HEK293 (cell line): ENCODE measurements at regions not wholly inside any gene's neighbourhood (a gene's known extent, or its start where the extent isn't known, plus 50 kb on each side); places are given as distances from the start of the nearest gene placed in this dataset.

Experiments
- CTCF ChIA-PET: fragments of 350-600 bp; formaldehyde crosslinking; extraction: SDS; loops from one replicate; lab custom pipeline; 2021; ENCODE audit warnings: antibody characterized with exemption; lab: Yijun Ruan, JAX
- POLR2A ChIA-PET: fragments of 300-600 bp; formaldehyde crosslinking; extraction: SDS; loops from one replicate; lab custom pipeline; 2020; ENCODE audit warnings: antibody characterized with exemption, inconsistent platforms; lab: Yijun Ruan, JAX
- H3K27ac ChIP-seq: fragments of 200-500 bp; sonication (Bioruptor generic); 2 replicates; pipeline ENCODE4 v1.5.1; 2014; ENCODE audit warnings: low read depth, low read length, control low read depth, inconsistent platforms; ENCODE audit errors: extremely low read depth
- H3K36me3 ChIP-seq, 2 experiments: fragments of 200-500 bp in 1 of 2; sonication (Bioruptor generic) in 1 of 2; 1 replicate in 1 of 2; 2 replicates in 1 of 2; pipeline ENCODE4 v1.5.1; 2014 to 2017; ENCODE audit warnings: inconsistent platforms in 2 of 2, low read length in 2 of 2; ENCODE audit not compliant: control insufficient read depth in 2 of 2, insufficient read depth in 1 of 2
- H3K4me1 ChIP-seq: fragments of 200-500 bp; sonication (Bioruptor generic); 2 replicates; pipeline ENCODE4 v1.5.1; 2014; ENCODE audit warnings: mild to moderate bottlenecking, low read length, inconsistent platforms; ENCODE audit not compliant: control insufficient read depth, insufficient read depth
- H3K4me3 ChIP-seq: 2 replicates; pipeline ENCODE4 v1.5.1; 2011; ENCODE audit warnings: low read depth, mild to moderate bottlenecking, control low read depth, low read length, moderate library complexity
- H3K9me3 ChIP-seq: fragments of 200-500 bp; sonication (Bioruptor generic); 2 replicates; pipeline ENCODE4 v1.5.1; 2014; ENCODE audit warnings: low read depth, low read length, inconsistent platforms; ENCODE audit not compliant: control insufficient read depth, insufficient read depth
- GFI1B ChIP-seq: fragments of 450-650 bp; formaldehyde crosslinking; IDR thresholded peaks from 2 replicates; pipeline ENCODE4 v1.5.1; 2016; ENCODE audit warnings: missing biosample characterization, missing genetic modification characterization
- SCRT1 ChIP-seq: fragments of 450-650 bp; formaldehyde crosslinking; IDR thresholded peaks from 2 replicates; pipeline ENCODE4 v1.5.1; 2016; ENCODE audit warnings: missing biosample characterization, missing genetic modification characterization, borderline replicate concordance
- SP7 ChIP-seq: fragments of 450-650 bp; formaldehyde crosslinking; IDR thresholded peaks from 2 replicates; pipeline ENCODE4 v1.5.1; 2016; ENCODE audit warnings: missing biosample characterization, missing genetic modification characterization
- ZBTB21 ChIP-seq: fragments of 450-650 bp; formaldehyde crosslinking; IDR thresholded peaks from 2 replicates; pipeline ENCODE4 v1.5.1; 2017; ENCODE audit warnings: missing biosample characterization, missing genetic modification characterization
- ZNF138 ChIP-seq: fragments of 450-650 bp; formaldehyde crosslinking; IDR thresholded peaks from 2 replicates; pipeline ENCODE4 v1.5.1; 2016; ENCODE audit warnings: missing biosample characterization, missing genetic modification characterization, borderline replicate concordance
- ZNF266 ChIP-seq: fragments of 450-650 bp; formaldehyde crosslinking; IDR thresholded peaks from 2 replicates; pipeline ENCODE4 v1.5.1; 2016; ENCODE audit warnings: missing biosample characterization, missing genetic modification characterization, low read depth
- ZNF423 ChIP-seq: fragments of 450-650 bp; formaldehyde crosslinking; IDR thresholded peaks from 2 replicates; pipeline ENCODE4 v1.5.1; 2016; ENCODE audit warnings: missing biosample characterization, missing genetic modification characterization
- ZNF596 ChIP-seq: fragments of 450-650 bp; IDR thresholded peaks from 2 replicates; pipeline ENCODE4 v1.5.0; 2018; ENCODE audit warnings: missing biosample characterization, mild to moderate bottlenecking, missing genetic modification characterization, moderate library complexity
- ZNF654 ChIP-seq: fragments of 450-650 bp; formaldehyde crosslinking; IDR thresholded peaks from 2 replicates; pipeline ENCODE4 v1.5.1; 2016; ENCODE audit warnings: low read depth, missing biosample characterization, missing genetic modification characterization
- ZNF747 ChIP-seq: fragments of 450-650 bp; formaldehyde crosslinking; IDR thresholded peaks from 2 replicates; pipeline ENCODE4 v1.5.1; 2016; ENCODE audit warnings: missing biosample characterization, missing genetic modification characterization
- ZNF768 ChIP-seq: fragments of 450-650 bp; formaldehyde crosslinking; IDR thresholded peaks from 2 replicates; pipeline ENCODE4 v1.5.1; 2018; ENCODE audit warnings: missing biosample characterization, mild to moderate bottlenecking, missing genetic modification characterization
- ZSCAN30 ChIP-seq: fragments of 450-650 bp; IDR thresholded peaks from 2 replicates; pipeline ENCODE4 v1.5.1; 2018; ENCODE audit warnings: missing biosample characterization, mild to moderate bottlenecking, missing genetic modification characterization, moderate library complexity
- TF ChIP-seq, protein P1 (sequence below): fragments of 450-650 bp; formaldehyde crosslinking; IDR thresholded peaks from 2 replicates; pipeline ENCODE4 v1.5.1; 2016; ENCODE audit warnings: missing biosample characterization, missing genetic modification characterization
- TF ChIP-seq, protein P2 (sequence below): fragments of 450-650 bp; formaldehyde crosslinking; IDR thresholded peaks from 2 replicates; pipeline ENCODE4 v1.5.1; 2016; ENCODE audit warnings: missing biosample characterization, missing genetic modification characterization
- TF ChIP-seq, protein P3 (sequence below): fragments of 450-650 bp; formaldehyde crosslinking; IDR thresholded peaks from 2 replicates; pipeline ENCODE4; 2016; ENCODE audit warnings: missing biosample characterization, missing genetic modification characterization

DNA sequence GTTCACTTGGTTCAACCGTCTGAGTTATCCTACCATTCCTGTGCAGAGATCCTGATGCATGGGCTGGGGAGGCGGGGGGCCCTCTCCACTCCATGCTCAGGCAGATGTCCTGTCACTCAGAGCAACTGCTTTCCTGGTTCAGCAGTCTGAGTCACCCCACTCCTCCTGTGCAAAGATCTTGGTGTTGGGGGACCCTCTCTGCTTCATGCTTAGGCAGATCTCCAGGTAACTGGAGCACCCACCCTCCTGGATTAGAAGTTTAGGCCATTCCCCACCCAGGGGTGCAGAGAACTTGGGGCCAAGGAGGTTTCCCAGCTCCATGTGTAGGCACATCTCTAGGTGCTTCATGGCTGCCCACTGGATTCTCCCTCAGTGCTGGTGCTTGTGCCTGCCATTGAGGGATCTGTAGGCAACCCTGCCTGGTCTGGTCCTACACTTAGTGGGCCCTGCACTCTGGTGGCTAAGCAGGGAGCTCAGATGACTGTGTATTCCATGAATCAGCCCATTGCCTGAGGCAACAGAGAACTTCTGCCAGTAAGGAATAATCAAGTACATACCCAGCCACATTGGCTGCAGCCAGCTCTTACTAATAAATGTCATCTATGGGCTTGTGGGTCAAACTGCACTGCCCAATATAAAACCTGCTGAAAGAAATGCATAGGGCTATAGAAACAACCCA, 465.4 kb upstream of the THBS1 start:
- H3K4me1 ChIP-seq = no peaks in the 10 kb centered on the region
- TF ChIP-seq ZNF768 (tag by site-specific recombination) (no peak), ZNF654 (no peak)
- TF ChIP-seq, all 188 proteins: peak for 0
- no peaks in the 10 kb centered on the region for H3K9me3 ChIP-seq
- POLR2A ChIA-PET = no interaction called here
- CTCF ChIA-PET = no interaction called here
- no peak overlapping the region for H3K27ac ChIP-seq
- no peaks in the 10 kb centered on the region for H3K36me3 ChIP-seq
- H3K4me3 ChIP-seq = no peak overlapping the region

DNA sequence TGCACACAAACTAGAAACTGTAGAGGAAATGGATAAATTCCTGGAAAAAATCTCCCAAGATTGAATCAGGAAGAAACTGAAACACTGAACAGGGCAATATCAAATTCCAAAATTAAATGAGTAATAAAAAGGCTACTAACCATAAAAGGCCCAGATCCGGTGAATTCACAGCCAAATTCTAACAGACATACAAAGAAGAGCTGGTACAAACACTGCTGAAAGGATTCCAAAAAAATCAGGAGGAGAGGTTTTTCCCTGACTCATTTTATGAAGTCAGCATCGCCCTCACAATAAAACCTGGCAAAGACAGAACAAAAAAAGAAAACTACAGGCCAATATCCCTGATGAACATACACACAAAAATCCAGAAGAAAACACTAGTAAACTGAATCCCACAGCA, 462.4 kb upstream of the THBS1 start:
- Histone ChIP-seq H3K27ac (no peak overlapping the region), H3K9me3 (no peaks in the 10 kb centered on the region), H3K4me3 (no peak overlapping the region), H3K36me3 (no peaks in the 10 kb centered on the region), H3K4me1 (no peaks in the 10 kb centered on the region)
- TF ChIP-seq, protein P1, sequence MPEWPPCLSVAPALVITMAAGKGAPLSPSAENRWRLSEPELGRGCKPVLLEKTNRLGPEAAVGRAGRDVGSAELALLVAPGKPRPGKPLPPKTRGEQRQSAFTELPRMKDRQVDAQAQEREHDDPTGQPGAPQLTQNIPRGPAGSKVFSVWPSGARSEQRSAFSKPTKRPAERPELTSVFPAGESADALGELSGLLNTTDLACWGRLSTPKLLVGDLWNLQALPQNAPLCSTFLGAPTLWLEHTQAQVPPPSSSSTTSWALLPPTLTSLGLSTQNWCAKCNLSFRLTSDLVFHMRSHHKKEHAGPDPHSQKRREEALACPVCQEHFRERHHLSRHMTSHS (tag by site-specific recombination) = no peak
- TF ChIP-seq SCRT1 (no peak), ZNF138 (no peak), GFI1B (no peak), SP7 (tag by site-specific recombination) (no peak), ZNF266 (no peak), ZSCAN30 (tag by site-specific recombination) (no peak), ZNF747 (no peak)
- TF ChIP-seq, protein P2, sequence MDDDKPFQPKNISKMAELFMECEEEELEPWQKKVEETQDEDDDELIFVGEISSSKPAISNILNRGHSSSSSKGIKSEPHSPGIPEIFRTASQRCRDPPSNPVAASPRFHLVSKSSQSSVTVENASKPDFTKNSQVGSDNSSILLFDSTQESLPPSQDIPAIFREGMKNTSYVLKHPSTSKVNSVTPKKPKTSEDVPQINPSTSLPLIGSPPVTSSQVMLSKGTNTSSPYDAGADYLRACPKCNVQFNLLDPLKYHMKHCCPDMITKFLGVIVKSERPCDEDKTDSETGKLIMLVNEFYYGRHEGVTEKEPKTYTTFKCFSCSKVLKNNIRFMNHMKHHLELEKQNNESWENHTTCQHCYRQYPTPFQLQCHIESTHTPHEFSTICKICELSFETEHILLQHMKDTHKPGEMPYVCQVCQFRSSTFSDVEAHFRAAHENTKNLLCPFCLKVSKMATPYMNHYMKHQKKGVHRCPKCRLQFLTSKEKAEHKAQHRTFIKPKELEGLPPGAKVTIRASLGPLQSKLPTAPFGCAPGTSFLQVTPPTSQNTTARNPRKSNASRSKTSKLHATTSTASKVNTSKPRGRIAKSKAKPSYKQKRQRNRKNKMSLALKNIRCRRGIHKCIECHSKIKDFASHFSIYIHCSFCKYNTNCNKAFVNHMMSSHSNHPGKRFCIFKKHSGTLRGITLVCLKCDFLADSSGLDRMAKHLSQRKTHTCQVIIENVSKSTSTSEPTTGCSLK (tag by site-specific recombination) = no peak
- ChIA-PET POLR2A (no interaction called here), CTCF (interaction anchor here (1.2 kb wide), 1 partner anchor 462 kb away, joined by 4 read pairs; no protein-coding TSS in a partner anchor)

DNA sequence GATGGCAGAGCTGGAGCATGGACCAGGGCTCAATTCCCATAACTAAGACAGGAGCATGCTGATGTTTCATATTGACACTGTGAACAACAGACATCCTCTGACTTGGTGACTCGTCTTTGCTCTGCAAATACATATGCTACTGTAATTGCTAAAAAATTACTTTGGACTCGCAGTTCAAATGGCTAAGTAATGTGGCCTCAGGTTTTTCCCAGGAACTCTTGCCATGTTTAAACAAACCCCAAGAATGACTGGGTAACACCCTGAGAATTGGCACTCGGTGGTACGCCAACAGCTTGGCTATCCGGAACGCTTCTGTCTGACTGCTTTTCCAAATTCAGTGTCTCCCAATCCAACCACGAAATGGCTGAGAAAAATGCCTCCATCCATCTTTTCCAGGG, 456.7 kb upstream of the THBS1 start:
- CTCF ChIA-PET = interaction anchor here (0.5 to 1.3 kb wide), 7 partner anchors 19 to 635 kb away, joined by 3 to 4 read pairs (median 3); no protein-coding TSS in a partner anchor
- H3K27ac ChIP-seq = no peak overlapping the region
- H3K4me1 ChIP-seq = 0 out of 2 replicates have a peak, but pooled peaks cover 3% of the 10 kb centered on the region
- no peaks in the 10 kb centered on the region for H3K36me3 ChIP-seq
- TF ChIP-seq ZBTB21 (tag by site-specific recombination) = no peak
- TF ChIP-seq GFI1B = no peak
- no peak for TF ChIP-seq ZNF596 (tag by site-specific recombination)
- no peak for TF ChIP-seq ZNF423 (tag by site-specific recombination)
- TF ChIP-seq, protein P3, sequence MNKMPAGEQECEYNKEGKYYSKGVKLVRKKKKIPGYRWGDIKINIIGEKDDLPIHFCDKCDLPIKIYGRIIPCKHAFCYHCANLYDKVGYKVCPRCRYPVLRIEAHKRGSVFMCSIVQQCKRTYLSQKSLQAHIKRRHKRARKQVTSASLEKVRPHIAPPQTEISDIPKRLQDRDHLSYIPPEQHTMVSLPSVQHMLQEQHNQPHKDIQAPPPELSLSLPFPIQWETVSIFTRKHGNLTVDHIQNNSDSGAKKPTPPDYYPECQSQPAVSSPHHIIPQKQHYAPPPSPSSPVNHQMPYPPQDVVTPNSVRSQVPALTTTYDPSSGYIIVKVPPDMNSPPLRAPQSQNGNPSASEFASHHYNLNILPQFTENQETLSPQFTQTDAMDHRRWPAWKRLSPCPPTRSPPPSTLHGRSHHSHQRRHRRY = no peak
- H3K4me3 ChIP-seq = no peak overlapping the region
- H3K9me3 ChIP-seq = no peaks in the 10 kb centered on the region
- POLR2A ChIA-PET = no interaction called here
